ENCODE measurements at regions not wholly inside any gene's neighbourhood (a gene's known extent, or its start where the extent isn't known, plus 50 kb on each side); places are given as distances from the start of the nearest gene placed in this dataset.

DNA sequence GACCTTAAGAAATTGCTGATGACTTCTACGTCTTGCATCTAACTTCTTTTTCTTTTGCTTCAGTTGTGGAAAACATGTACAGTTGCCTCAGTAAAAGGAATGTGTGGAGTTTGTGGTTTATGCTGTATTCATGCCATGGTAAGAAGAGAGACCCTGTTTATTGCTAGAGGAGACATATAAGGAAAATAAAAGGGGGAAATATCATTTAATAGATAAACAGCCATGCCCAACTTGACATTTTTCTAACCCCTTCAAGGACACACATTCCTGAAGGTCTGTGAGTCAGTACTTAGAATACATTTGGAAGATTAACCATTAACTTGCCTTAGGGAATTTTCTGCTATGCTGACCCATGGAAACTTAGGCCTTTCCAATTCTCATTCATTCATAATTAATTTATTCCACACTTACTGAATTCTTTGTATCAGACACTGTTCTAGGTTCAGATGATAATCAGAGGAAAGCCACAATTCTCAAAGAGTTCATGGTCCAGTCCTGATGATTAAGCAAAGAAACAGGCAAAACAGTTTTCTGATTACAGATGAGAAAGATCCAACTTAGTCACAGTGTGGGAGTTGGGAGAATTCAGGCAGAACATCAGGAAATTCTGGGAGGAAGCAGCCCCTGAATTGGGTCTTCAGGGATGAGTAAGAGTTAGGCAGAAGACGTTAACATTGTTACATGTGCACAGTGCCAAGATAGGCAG is 329.8 kb upstream of the RASGRP1 start:
- DNase-seq = no peak

GRCh38 chr15:38895326-38896255 is 331.0 kb upstream of the RASGRP1 start:
- DNase-seq = no peak

- no peak for DNase-seq
These were observed 332.0 kb upstream of the RASGRP1 start for GRCh38 chr15:38896647-38897046.

DNA sequence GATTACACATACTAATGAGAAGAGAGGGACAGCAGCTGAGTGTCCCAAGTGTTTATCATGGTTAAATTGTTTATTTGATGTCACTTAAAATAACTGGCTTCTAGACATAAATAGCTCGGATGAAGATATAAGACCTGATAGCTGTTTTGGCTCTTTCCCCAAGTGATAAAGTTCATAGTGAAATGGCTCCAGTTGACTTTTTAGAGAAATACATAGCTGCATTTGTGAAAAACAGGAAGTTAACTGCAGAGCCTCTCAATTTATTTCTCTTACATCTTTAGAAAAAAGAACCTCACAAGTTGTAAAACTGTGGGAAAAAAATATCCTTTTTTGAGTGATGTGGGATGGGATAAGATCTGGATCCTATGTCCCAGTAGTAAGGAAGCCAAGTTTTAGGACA is 332.9 kb upstream of the RASGRP1 start:
- no peak for DNase-seq

- no peak for DNase-seq
These were observed 333.6 kb upstream of the RASGRP1 start for GRCh38 chr15:38898236-38898635.

DNA sequence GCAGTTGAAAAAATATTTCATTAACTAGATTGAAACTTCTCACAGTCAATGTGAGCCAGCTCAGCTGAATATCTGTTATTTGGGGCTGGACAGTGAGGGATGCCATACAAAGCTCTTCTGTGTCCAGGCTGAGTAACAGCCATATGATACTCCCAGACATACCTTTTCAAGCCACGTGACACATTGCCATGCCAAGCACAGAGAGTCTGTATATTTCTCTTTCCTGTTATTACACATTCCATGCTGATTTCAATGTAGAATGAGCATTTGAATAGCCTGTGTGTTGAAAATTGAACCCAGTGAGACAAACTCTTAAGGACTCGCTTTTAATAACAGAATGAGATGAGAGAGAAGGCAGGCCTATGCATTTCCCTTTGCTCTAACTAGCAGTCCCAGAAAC is 334.7 kb upstream of the RASGRP1 start:
- DNase-seq = no peak

DNA sequence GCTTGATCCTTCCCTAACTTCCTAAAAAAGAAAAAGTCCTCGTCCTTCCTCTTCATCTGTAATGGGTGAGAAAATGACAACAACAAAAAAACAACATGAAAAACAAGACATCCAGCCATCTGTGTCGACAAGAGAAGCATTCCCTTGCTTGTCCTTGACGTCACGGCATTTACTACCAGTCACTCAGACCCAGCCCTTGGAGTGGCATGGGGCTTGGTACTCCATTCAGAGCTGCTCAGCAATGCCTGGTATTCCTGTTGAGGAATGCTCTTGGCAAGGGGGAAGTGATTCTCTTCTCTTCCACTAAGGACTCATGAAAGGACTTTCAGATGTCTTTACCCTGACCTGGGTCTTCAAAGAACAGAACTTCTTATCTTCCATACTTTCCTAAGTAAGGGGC is 339.7 kb upstream of the RASGRP1 start:
- no peak for DNase-seq

DNA sequence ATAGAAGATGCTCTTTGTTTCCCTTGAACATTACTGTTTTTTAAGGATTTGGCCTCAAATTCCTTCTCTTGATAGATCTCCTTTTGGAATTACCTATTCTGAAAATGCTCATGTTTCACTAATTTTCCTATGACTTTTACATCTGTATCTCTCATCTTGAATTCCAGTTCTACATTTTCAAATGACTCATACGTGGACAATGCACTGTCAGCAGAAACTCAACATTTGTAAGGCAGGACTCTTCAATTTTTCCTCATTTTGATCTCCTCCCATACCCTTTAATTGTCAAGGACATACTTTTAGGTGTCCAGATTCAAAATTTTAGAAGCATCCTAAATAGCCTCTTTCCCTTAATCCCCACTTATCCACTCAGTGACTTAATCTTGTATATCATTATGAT is 341.0 kb upstream of the RASGRP1 start:
- DNase-seq = no peak

DNA sequence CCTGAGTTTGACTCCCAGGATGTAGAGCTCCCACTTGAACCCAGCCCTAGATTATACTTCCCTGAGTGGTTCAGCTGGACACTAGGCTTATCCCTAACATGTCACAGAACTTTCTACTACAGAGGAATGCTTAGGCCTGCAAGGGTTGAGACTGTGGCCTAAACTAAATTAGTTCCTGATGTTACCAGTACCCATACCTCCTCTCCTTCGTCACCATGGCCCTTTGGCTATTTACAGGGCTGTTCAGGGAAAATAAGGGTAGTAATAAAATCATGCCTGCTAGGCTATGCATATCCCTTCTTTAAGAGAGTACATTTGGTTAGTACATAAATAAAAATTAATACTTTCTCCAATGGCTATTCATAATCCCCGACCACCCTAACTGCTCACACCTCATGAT is 356.4 kb upstream of the RASGRP1 start:
- DNase-seq = no peak

DNA sequence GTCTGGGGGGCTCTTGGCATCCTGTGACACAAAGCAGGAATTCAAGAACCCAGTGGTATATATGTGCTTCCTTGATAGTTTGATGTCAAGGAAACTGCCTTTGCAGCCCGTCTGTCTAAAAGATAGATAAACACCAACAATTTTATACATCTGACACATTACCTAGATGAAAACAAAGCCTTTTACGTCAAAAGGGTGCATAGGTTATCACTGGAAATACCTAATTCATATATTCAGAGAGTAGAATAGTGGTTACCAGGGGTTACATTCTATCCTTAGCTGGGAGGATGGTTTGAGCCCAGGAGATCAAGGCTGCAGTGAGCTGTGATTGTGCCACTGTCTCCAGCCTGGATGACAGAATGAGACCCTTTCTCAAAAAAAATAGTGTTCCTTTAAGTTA is 356.9 kb upstream of the RASGRP1 start:
- DNase-seq = no peak

- no peak for DNase-seq
These were observed 363.8 kb upstream of the RASGRP1 start for GRCh38 chr15:38928431-38928830.

DNA sequence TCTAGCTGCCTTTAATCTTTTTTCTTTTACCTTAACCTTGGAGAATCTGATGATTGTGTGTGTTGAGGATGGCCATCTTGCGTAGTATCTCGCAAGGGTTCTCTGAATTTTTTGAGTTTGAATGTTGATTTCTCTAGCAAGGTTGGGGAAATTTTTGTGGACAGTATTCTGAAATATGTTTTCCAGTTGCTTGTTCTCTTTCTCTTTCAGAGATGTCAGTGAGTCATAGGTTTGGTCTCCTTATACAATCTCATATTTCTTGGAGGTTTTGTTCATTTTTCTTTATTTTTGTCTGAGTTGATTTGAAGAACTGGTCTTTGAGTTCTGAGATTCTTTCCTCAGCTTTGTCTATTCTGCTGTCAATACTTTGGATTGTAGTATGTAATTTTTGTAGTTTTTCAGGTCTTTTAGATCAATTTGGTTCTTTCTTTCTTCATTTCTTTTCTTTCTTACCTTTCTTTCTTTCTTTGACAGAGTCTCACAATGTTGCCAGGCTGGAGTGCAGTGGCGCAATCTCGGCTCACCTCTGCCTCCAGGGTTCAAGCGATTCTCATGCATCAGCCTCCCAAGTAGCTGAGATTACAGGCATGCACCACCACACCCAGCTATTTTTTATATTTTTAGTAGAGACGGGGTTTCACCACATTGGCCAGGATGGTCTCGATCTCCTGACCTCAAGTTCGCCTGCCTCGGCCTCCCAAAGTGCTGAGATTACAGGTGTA is 366.4 kb upstream of the RASGRP1 start:
- no peak for DNase-seq

DNA sequence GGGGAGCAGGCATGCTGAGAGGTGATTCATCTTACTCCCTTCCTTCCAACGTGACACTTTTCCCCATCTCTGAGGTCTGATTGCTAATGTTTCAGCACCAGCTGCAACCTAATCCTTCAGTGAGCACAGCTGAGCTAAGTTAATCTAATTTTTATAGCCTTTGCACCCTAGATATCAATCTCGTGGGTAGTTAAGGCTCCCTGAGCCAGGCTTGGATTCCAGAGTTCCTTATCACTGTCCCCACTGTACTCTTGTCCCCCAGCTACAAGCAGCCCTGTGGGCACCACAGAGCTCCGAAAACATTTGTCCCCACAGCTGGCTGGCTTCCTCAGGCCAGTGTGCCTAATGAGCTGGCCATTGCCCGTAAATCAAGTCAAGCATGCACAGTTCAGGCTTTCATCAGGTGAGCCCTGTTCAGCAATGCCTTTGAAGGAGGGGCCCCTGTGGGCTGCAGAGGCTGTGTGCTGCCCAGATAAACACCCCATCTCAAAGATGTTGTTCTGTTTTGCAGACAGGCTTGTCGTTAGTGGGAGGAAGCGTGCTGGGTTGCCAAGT is 376.9 kb upstream of the RASGRP1 start:
- DNase-seq = no peak

GRCh38 chr15:38944536-38944935 is 379.9 kb upstream of the RASGRP1 start:
- no peak for DNase-seq

- no peak for DNase-seq
These were observed 381.1 kb upstream of the RASGRP1 start for GRCh38 chr15:38945551-38946298.

DNA sequence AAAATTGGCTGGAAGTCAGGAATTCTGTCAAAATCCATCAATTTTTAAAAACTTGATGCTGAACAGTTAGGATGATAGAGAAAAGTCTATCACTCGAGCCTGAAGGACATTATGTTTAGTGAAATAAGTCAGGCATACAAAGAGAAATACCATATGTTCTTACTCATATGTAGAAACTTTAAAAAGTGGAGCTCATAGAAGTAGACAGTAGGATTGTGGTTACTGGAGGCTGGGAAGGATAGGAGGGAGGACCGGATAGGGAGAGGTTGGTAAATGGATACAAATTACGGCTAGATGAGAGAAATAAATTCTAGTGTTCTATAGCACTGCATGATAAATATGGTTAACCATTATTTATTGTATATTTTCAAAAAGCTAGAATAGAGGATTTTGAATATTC is 389.5 kb upstream of the RASGRP1 start:
- DNase-seq = no peak

- DNase-seq = no peak
These were observed 396.8 kb upstream of the RASGRP1 start for GRCh38 chr15:38961456-38961855.

DNA sequence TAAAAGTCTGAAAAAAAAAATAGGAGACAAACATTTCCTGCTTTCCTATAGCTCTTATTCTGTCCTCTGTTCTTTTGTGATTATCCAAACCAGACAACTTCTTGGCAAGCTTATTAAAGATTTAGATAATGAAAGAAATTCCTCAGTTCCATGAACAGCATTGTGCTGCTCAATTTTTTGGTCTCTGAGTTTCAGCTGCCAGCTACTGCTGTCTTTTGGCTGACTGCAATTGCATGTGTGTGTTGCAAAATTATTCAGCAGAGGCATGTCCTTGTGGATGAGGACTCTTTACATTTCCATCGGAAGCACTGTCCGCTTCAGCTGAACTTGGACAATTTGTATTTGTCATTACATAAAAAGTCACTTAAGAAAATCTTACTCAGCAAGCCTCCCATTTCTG is 397.3 kb upstream of the RASGRP1 start:
- no peak for DNase-seq

DNA sequence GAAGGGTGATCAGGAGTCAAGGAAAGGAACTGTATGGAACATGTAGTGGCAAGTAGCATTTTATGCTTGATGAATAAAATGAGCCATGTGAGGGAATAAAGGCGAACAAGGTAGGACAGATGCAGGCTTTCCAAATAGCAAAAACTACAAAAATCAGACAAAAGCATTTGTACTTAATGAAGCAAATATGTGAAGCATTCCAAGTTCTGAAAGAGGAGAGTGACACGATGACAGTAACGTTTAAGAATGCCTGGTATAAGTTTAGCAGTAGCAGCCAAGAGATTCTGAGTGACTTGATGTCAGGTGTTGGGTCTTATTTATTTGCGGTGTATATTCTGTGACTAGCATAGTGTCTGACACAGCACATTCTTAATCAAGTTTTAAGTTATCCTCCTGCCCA is 408.2 kb upstream of the RASGRP1 start:
- no peak for DNase-seq

- no peak for DNase-seq
These were observed 410.8 kb upstream of the RASGRP1 start for GRCh38 chr15:38975282-38975990.

DNA sequence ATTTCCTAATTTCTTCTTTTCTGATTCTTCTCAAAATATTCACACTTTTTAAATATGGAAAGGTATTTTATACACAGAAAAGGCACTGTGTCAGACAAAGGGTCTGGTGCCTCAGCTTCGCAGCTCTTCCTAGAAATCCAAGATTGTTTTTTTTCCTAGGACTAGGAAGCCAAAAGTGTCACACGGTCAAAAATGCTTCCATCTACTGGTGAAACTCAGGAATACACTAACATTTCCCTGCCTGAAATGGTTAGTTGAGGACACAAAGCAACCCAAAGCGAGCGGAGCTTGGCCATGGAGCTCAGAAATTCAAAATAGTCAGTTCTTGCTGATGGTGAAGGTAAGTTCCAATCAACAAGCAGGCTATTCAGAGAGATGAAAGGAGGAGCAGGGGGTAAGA is 426.5 kb upstream of the RASGRP1 start:
- DNase-seq = no peak

DNA sequence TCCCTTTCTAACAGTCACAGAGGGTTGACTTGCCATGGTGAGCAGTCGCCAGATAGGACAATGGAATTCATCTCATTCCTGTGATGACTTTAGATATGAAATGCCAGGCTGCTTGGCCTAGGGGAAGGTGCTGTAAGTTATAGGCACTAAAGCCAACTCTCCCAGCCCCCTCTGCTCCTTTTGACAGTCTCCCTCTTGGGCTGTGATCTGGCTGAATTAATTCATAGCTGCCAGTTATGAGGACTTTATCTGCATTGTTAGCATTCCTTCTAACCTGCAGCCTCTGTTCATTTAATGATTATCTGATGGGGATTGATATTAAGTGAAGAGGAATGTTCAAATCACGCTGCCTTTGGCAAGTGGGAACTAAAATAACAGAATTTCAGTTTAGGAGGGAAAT is 427.1 kb upstream of the RASGRP1 start:
- DNase-seq = no peak

All from NCI-H1417 treated with DMSO at 0.1 percent for 48 hours (cell line).